ENCODE measurements at regions not wholly inside any gene's neighbourhood (a gene's known extent, or its start where the extent isn't known, plus 50 kb on each side); places are given as distances from the start of the nearest gene placed in this dataset.

GRCh38 chr4:22093126-22093525, 144.6 kb upstream of the KCNIP4 start:
- Mint-ChIP-seq H3K9me3 (ENCODE audit: low read depth) (no peaks in the 10 kb centered on the region), H3K27ac (ENCODE audit: unreplicated experiment) (no peak overlapping the region), H3K36me3 (ENCODE audit: low read depth) (no peaks in the 10 kb centered on the region), H3K4me1 (ENCODE audit: low read depth) (no peaks in the 10 kb centered on the region), H3K4me3 (ENCODE audit: unreplicated experiment) (no peak overlapping the region), H3K27me3 (ENCODE audit: low read depth) (peaks cover 8% of the 10 kb centered on the region)
- TF ChIP-seq CTCF (IDR thresholded peaks at IDR 0.05), result no peak
- DNase-seq (ENCODE audit: low spot score), result no peak

GRCh38 chr4:22091906-22092305, 143.3 kb upstream of the KCNIP4 start:
- no peak overlapping the region for H3K27ac Mint-ChIP-seq (ENCODE audit: unreplicated experiment)
- no peaks in the 10 kb centered on the region for H3K36me3 Mint-ChIP-seq (ENCODE audit: low read depth)
- H3K4me1 Mint-ChIP-seq (ENCODE audit: low read depth), result no peaks in the 10 kb centered on the region
- peaks cover 8% of the 10 kb centered on the region for H3K27me3 Mint-ChIP-seq (ENCODE audit: low read depth)
- no peak for TF ChIP-seq CTCF (IDR thresholded peaks at IDR 0.05)
- no peak for DNase-seq (ENCODE audit: low spot score)
- H3K9me3 Mint-ChIP-seq (ENCODE audit: low read depth), result peaks cover 4% of the 10 kb centered on the region
- no peak overlapping the region for H3K4me3 Mint-ChIP-seq (ENCODE audit: unreplicated experiment)

GRCh38 chr4:22091352-22091717, 142.8 kb upstream of the KCNIP4 start:
- H3K27me3 Mint-ChIP-seq (ENCODE audit: low read depth), result peaks cover 6% of the 10 kb centered on the region
- no peak overlapping the region for H3K27ac Mint-ChIP-seq (ENCODE audit: unreplicated experiment)
- H3K36me3 Mint-ChIP-seq (ENCODE audit: low read depth), result no peaks in the 10 kb centered on the region
- no peaks in the 10 kb centered on the region for H3K4me1 Mint-ChIP-seq (ENCODE audit: low read depth)
- peak; percentile 23 for TF ChIP-seq CTCF (IDR thresholded peaks at IDR 0.05)
- peaks cover 8% of the 10 kb centered on the region for H3K9me3 Mint-ChIP-seq (ENCODE audit: low read depth)
- no peak overlapping the region for H3K4me3 Mint-ChIP-seq (ENCODE audit: unreplicated experiment)
- no peak for DNase-seq (ENCODE audit: low spot score)

GRCh38 chr4:22090661-22091351, 142.2 kb upstream of the KCNIP4 start:
- H3K27me3 Mint-ChIP-seq (ENCODE audit: low read depth), result peaks cover 3% of the 10 kb centered on the region
- no peak for DNase-seq (ENCODE audit: low spot score)
- peaks cover 13% of the 10 kb centered on the region for H3K9me3 Mint-ChIP-seq (ENCODE audit: low read depth)
- H3K36me3 Mint-ChIP-seq (ENCODE audit: low read depth), result no peaks in the 10 kb centered on the region
- H3K27ac Mint-ChIP-seq (ENCODE audit: unreplicated experiment), result no peak overlapping the region
- no peak for TF ChIP-seq CTCF (IDR thresholded peaks at IDR 0.05)
- no peaks in the 10 kb centered on the region for H3K4me1 Mint-ChIP-seq (ENCODE audit: low read depth)
- H3K4me3 Mint-ChIP-seq (ENCODE audit: unreplicated experiment), result no peak overlapping the region

- H3K36me3 Mint-ChIP-seq (ENCODE audit: low read depth), result no peaks in the 10 kb centered on the region
- H3K4me3 Mint-ChIP-seq (ENCODE audit: unreplicated experiment), result no peak overlapping the region
- H3K4me1 Mint-ChIP-seq (ENCODE audit: low read depth), result no peaks in the 10 kb centered on the region
- H3K27ac Mint-ChIP-seq (ENCODE audit: unreplicated experiment), result no peak overlapping the region
- peaks cover 10% of the 10 kb centered on the region for H3K9me3 Mint-ChIP-seq (ENCODE audit: low read depth)
- no peak for TF ChIP-seq CTCF (IDR thresholded peaks at IDR 0.05)
- no peak for DNase-seq (ENCODE audit: low spot score)
- H3K27me3 Mint-ChIP-seq (ENCODE audit: low read depth), result peaks cover 11% of the 10 kb centered on the region
Measured at GRCh38 chr4:22077571-22077970, 129.0 kb upstream of the KCNIP4 start.
